ENCODE measurements at regions not wholly inside any gene's neighbourhood (a gene's known extent, or its start where the extent isn't known, plus 50 kb on each side); places are given as distances from the start of the nearest gene placed in this dataset.

GRCh38 chr5:174636094-174636493 is 88.3 kb upstream of the MSX2 start:
- Mint-ChIP-seq H3K36me3 (ENCODE audit: insufficient read depth, unreplicated experiment) (no peaks in the 10 kb centered on the region), H3K9me3 (ENCODE audit: low read depth, unreplicated experiment) (no peaks in the 10 kb centered on the region), H3K4me3 (ENCODE audit: low read depth, unreplicated experiment) (no peak overlapping the region), H3K4me1 (ENCODE audit: low read depth, unreplicated experiment) (no peaks in the 10 kb centered on the region), H3K27ac (ENCODE audit: unreplicated experiment) (no peak overlapping the region), H3K27me3 (ENCODE audit: unreplicated experiment) (no peaks in the 10 kb centered on the region)
- TF ChIP-seq, protein P1, sequence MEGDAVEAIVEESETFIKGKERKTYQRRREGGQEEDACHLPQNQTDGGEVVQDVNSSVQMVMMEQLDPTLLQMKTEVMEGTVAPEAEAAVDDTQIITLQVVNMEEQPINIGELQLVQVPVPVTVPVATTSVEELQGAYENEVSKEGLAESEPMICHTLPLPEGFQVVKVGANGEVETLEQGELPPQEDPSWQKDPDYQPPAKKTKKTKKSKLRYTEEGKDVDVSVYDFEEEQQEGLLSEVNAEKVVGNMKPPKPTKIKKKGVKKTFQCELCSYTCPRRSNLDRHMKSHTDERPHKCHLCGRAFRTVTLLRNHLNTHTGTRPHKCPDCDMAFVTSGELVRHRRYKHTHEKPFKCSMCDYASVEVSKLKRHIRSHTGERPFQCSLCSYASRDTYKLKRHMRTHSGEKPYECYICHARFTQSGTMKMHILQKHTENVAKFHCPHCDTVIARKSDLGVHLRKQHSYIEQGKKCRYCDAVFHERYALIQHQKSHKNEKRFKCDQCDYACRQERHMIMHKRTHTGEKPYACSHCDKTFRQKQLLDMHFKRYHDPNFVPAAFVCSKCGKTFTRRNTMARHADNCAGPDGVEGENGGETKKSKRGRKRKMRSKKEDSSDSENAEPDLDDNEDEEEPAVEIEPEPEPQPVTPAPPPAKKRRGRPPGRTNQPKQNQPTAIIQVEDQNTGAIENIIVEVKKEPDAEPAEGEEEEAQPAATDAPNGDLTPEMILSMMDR (IDR thresholded peaks at IDR 0.05; ENCODE audit: unreplicated experiment), result no peak
- intact Hi-C loops (cut with micrococcal nuclease; ENCODE audit: unreplicated experiment), result no loop called here
- BruUV-seq (replicated peaks), result no TSS peak
- CTCF ChIA-PET, result interaction anchor here (0.6 to 1.3 kb wide), 4 partner anchors 9 to 217 kb away, joined by 3 to 4 read pairs (median 4); no protein-coding TSS in a partner anchor
- DNase-seq, result no peak

- intact Hi-C loops (cut with micrococcal nuclease; ENCODE audit: unreplicated experiment), result no loop called here
- Mint-ChIP-seq H3K4me3 (ENCODE audit: low read depth, unreplicated experiment) (no peak overlapping the region), H3K27ac (ENCODE audit: unreplicated experiment) (no peak overlapping the region), H3K4me1 (ENCODE audit: low read depth, unreplicated experiment) (no peaks in the 10 kb centered on the region), H3K9me3 (ENCODE audit: low read depth, unreplicated experiment) (peaks cover 5% of the 10 kb centered on the region), H3K27me3 (ENCODE audit: unreplicated experiment) (no peaks in the 10 kb centered on the region), H3K36me3 (ENCODE audit: insufficient read depth, unreplicated experiment) (no peaks in the 10 kb centered on the region)
- BruUV-seq (replicated peaks), result no TSS peak
- no peak for DNase-seq
- TF ChIP-seq, protein P1 (IDR thresholded peaks at IDR 0.05; ENCODE audit: unreplicated experiment), result no peak
- CTCF ChIA-PET, result no interaction called here
Observed at GRCh38 chr5:174642816-174643405, 81.5 kb upstream of the MSX2 start.

DNA sequence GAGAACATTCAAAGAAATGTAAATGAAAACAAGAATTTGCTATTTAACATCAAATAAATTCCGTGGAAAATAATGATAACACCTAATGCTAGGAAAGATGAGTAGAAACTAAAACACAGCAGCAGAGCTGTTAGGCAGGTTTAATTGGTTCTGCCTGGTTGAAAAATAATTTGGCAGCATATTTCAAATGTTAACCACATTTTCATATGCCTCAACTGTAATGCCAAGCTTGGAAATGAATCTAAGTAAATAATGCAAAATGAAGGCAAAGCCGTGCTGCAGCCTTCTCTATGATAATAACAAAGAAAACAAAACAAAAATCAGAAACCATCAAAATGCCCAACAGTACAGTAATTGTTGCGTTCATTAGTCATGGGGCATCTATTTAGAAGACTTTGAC is 79.9 kb upstream of the MSX2 start:
- Mint-ChIP-seq H3K4me1 (ENCODE audit: low read depth, unreplicated experiment) (no peaks in the 10 kb centered on the region), H3K9me3 (ENCODE audit: low read depth, unreplicated experiment) (peaks cover 9% of the 10 kb centered on the region), H3K36me3 (ENCODE audit: insufficient read depth, unreplicated experiment) (no peaks in the 10 kb centered on the region), H3K27me3 (ENCODE audit: unreplicated experiment) (no peaks in the 10 kb centered on the region), H3K4me3 (ENCODE audit: low read depth, unreplicated experiment) (no peak overlapping the region), H3K27ac (ENCODE audit: unreplicated experiment) (no peak overlapping the region)
- CTCF ChIA-PET, result interaction anchor here (0.7 kb wide), 1 partner anchor 21 kb away, joined by 6 read pairs; no protein-coding TSS in a partner anchor
- intact Hi-C loops (cut with micrococcal nuclease; ENCODE audit: unreplicated experiment), result no loop called here
- no peak for DNase-seq
- BruUV-seq (replicated peaks), result no TSS peak
- TF ChIP-seq, protein P1 (IDR thresholded peaks at IDR 0.05; ENCODE audit: unreplicated experiment), result no peak

DNA sequence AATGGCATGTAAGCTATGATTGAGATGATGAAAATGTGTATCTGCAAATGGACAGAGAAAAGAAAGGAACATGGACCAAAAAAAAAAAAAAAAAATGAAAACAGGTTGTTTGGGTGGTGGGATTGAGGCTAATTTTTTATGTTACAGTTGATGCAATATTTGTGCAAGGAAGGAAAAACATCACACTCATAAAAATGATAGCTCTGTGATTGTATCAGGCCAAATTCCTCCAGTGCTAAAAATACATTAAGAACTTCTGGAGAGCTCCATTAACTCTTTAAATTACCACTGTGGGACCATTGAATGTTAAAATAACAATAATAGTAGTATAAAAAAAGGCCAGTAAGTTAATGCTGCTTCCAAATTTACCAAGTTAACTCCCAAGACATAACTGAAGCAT is 79.5 kb upstream of the MSX2 start:
- no peak for DNase-seq
- Mint-ChIP-seq H3K27me3 (ENCODE audit: unreplicated experiment) (no peaks in the 10 kb centered on the region), H3K9me3 (ENCODE audit: low read depth, unreplicated experiment) (peaks cover 9% of the 10 kb centered on the region), H3K4me3 (ENCODE audit: low read depth, unreplicated experiment) (no peak overlapping the region), H3K36me3 (ENCODE audit: insufficient read depth, unreplicated experiment) (no peaks in the 10 kb centered on the region), H3K4me1 (ENCODE audit: low read depth, unreplicated experiment) (no peaks in the 10 kb centered on the region), H3K27ac (ENCODE audit: unreplicated experiment) (no peak overlapping the region)
- TF ChIP-seq, protein P1 (IDR thresholded peaks at IDR 0.05; ENCODE audit: unreplicated experiment), result no peak
- BruUV-seq (replicated peaks), result no TSS peak
- CTCF ChIA-PET, result interaction anchor here (0.7 kb wide), 2 partner anchors 20 to 57 kb away, joined by 5 to 6 read pairs; no protein-coding TSS in a partner anchor
- intact Hi-C loops (cut with micrococcal nuclease; ENCODE audit: unreplicated experiment), result no loop called here

Measured in Calu3 (cell line).